ENCODE measurements at regions not wholly inside any gene's neighbourhood (a gene's known extent, or its start where the extent isn't known, plus 50 kb on each side); places are given as distances from the start of the nearest gene placed in this dataset.

GRCh38 chr6:74857157-74857556 is 348.7 kb downstream of the COL12A1 start:
- TF ChIP-seq FOXP2 (optimal IDR thresholded peaks at IDR 0.05; ENCODE audit: borderline replicate concordance, extremely low read depth, extremely low read length, insufficient read depth) (no peak), SIN3A (IDR thresholded peaks at IDR 0.05; ENCODE audit: borderline replicate concordance, insufficient read depth, low read length) (no peak), TAF1 (IDR thresholded peaks at IDR 0.05; ENCODE audit: borderline replicate concordance, insufficient read depth, low read length) (no peak), POLR2AphosphoS5 (IDR thresholded peaks at IDR 0.05; ENCODE audit: low read depth, low read length) (no peak), REST (IDR thresholded peaks at IDR 0.05; ENCODE audit: insufficient read depth in 1 of 2, low read depth in 2 of 2, low read length in 2 of 2) (no peak)

- TF ChIP-seq SIN3A (IDR thresholded peaks at IDR 0.05; ENCODE audit: borderline replicate concordance, insufficient read depth, low read length) (no peak), REST (IDR thresholded peaks at IDR 0.05; ENCODE audit: insufficient read depth in 1 of 2, low read depth in 2 of 2, low read length in 2 of 2) (no peak), TAF1 (IDR thresholded peaks at IDR 0.05; ENCODE audit: borderline replicate concordance, insufficient read depth, low read length) (no peak), POLR2AphosphoS5 (IDR thresholded peaks at IDR 0.05; ENCODE audit: low read depth, low read length) (no peak), FOXP2 (optimal IDR thresholded peaks at IDR 0.05; ENCODE audit: borderline replicate concordance, extremely low read depth, extremely low read length, insufficient read depth) (no peak)
Observed at GRCh38 chr6:74853991-74854390, 351.9 kb downstream of the COL12A1 start.

GRCh38 chr6:74851596-74851995 is 354.3 kb downstream of the COL12A1 start:
- no peak for TF ChIP-seq REST (IDR thresholded peaks at IDR 0.05; ENCODE audit: insufficient read depth in 1 of 2, low read depth in 2 of 2, low read length in 2 of 2)
- no peak for TF ChIP-seq TAF1 (IDR thresholded peaks at IDR 0.05; ENCODE audit: borderline replicate concordance, insufficient read depth, low read length)
- no peak for TF ChIP-seq POLR2AphosphoS5 (IDR thresholded peaks at IDR 0.05; ENCODE audit: low read depth, low read length)
- no peak for TF ChIP-seq SIN3A (IDR thresholded peaks at IDR 0.05; ENCODE audit: borderline replicate concordance, insufficient read depth, low read length)
- no peak for TF ChIP-seq FOXP2 (optimal IDR thresholded peaks at IDR 0.05; ENCODE audit: borderline replicate concordance, extremely low read depth, extremely low read length, insufficient read depth)

- TF ChIP-seq FOXP2 (optimal IDR thresholded peaks at IDR 0.05; ENCODE audit: borderline replicate concordance, extremely low read depth, extremely low read length, insufficient read depth) (no peak), SIN3A (IDR thresholded peaks at IDR 0.05; ENCODE audit: borderline replicate concordance, insufficient read depth, low read length) (no peak), POLR2AphosphoS5 (IDR thresholded peaks at IDR 0.05; ENCODE audit: low read depth, low read length) (no peak), REST (IDR thresholded peaks at IDR 0.05; ENCODE audit: insufficient read depth in 1 of 2, low read depth in 2 of 2, low read length in 2 of 2) (no peak), TAF1 (IDR thresholded peaks at IDR 0.05; ENCODE audit: borderline replicate concordance, insufficient read depth, low read length) (no peak)
Observed at GRCh38 chr6:74840953-74841352, 364.9 kb downstream of the COL12A1 start.

- TF ChIP-seq TAF1 (IDR thresholded peaks at IDR 0.05; ENCODE audit: borderline replicate concordance, insufficient read depth, low read length) (no peak), SIN3A (IDR thresholded peaks at IDR 0.05; ENCODE audit: borderline replicate concordance, insufficient read depth, low read length) (no peak), REST (IDR thresholded peaks at IDR 0.05; ENCODE audit: insufficient read depth in 1 of 2, low read depth in 2 of 2, low read length in 2 of 2) (no peak), POLR2AphosphoS5 (IDR thresholded peaks at IDR 0.05; ENCODE audit: low read depth, low read length) (no peak), FOXP2 (optimal IDR thresholded peaks at IDR 0.05; ENCODE audit: borderline replicate concordance, extremely low read depth, extremely low read length, insufficient read depth) (no peak)
Observed at GRCh38 chr6:74834967-74835366, 370.9 kb downstream of the COL12A1 start.

All from PFSK-1 (cell line).